Liver (tissue), 8 donors: ENCODE measurements at regions not wholly inside any gene's neighbourhood (a gene's known extent, or its start where the extent isn't known, plus 50 kb on each side); places are given as distances from the start of the nearest gene placed in this dataset.

ENCODE experiments used
- DNase-seq: peaks from one replicate; pipeline ENCODE4 v3.0.0-alpha.2; 2017; ENCODE audit warnings: low spot score
- H3K27ac ChIP-seq, 2 donors: one replicate each; pipeline ENCODE4 v1.7.0; 2013; ENCODE audit warnings: inconsistent platforms in 2 of 2, low read length in 2 of 2, control low read depth in 1 of 2, low read depth in 1 of 2, mild to moderate bottlenecking in 1 of 2
- H3K27me3 ChIP-seq, 4 donors: one replicate each; pipeline versions ENCODE4 v1.6.1 to v1.7.0; 2013; ENCODE audit warnings: low read length in 3 of 4, inconsistent platforms in 1 of 4, mild to moderate bottlenecking in 1 of 4, moderate library complexity in 1 of 4; ENCODE audit not compliant: control insufficient read depth in 4 of 4, insufficient read depth in 4 of 4
- H3K36me3 ChIP-seq, 4 donors: one replicate each; pipeline versions ENCODE4 v1.6.1 to v1.7.0; 2013; ENCODE audit warnings: low read length in 3 of 4, mild to moderate bottlenecking in 3 of 4, low read depth in 1 of 4, moderate library complexity in 1 of 4; ENCODE audit not compliant: control insufficient read depth in 4 of 4, insufficient read depth in 3 of 4
- H3K4me1 ChIP-seq, 4 donors: one replicate each; pipeline versions ENCODE4 v1.6.1 to v1.7.0; 2013; ENCODE audit warnings: low read length in 3 of 4, mild to moderate bottlenecking in 3 of 4, moderate library complexity in 1 of 4; ENCODE audit not compliant: control insufficient read depth in 4 of 4, insufficient read depth in 4 of 4
- H3K4me3 ChIP-seq, 3 donors: one replicate each; pipeline versions ENCODE4 v1.6.1 to v1.7.0; 2013; ENCODE audit warnings: low read length in 3 of 3, control low read depth in 1 of 3, low read depth in 1 of 3, mild to moderate bottlenecking in 1 of 3
- H3K9ac ChIP-seq, 2 donors: one replicate each; pipeline ENCODE4 v1.7.0; 2013; ENCODE audit warnings: low read length in 2 of 2, mild to moderate bottlenecking in 2 of 2, moderate library complexity in 2 of 2, control low read depth in 1 of 2, low read depth in 1 of 2
- H3K9me3 ChIP-seq, 4 donors: one replicate each; pipeline versions ENCODE4 v1.6.1 to v1.7.0; 2013; ENCODE audit warnings: low read length in 3 of 4; ENCODE audit not compliant: control insufficient read depth in 4 of 4
- ATF3 ChIP-seq: IDR thresholded peaks from 2 replicates; pipeline ENCODE4 v1.6.1; 2016; ENCODE audit warnings: antibody characterized with exemption
- CTCF ChIP-seq: fragments of 150-350 bp; IDR thresholded peaks from 2 replicates; pipeline ENCODE4 v1.5.1; 2017; ENCODE audit warnings: improper control_type of control experiment, low read depth, low read length; ENCODE audit not compliant: missing input control
- EGR1 ChIP-seq, 2 donors: IDR thresholded peaks; 2 replicates each; pipeline ENCODE4 v1.6.1; 2016 to 2018; ENCODE audit warnings: antibody characterized with exemption in 2 of 2, low read depth in 2 of 2
- FOXA1 ChIP-seq: IDR thresholded peaks from 2 replicates; pipeline ENCODE4 v1.6.1; 2016; ENCODE audit warnings: antibody characterized with exemption
- GABPA ChIP-seq, 2 donors: IDR thresholded peaks in 1 of 2; conservative IDR thresholded peaks in 1 of 2; 2 replicates each; pipeline ENCODE4 v1.6.1; 2016; ENCODE audit warnings: antibody characterized with exemption in 2 of 2, mild to moderate bottlenecking in 1 of 2, moderate library complexity in 1 of 2
- HNF4A ChIP-seq, 2 donors: conservative IDR thresholded peaks; 2 replicates each; pipeline ENCODE4 v1.6.1; 2016; ENCODE audit warnings: antibody characterized with exemption in 2 of 2, mild to moderate bottlenecking in 2 of 2
- HNF4G ChIP-seq: IDR thresholded peaks from 2 replicates; pipeline ENCODE4 v1.6.1; 2016; ENCODE audit warnings: antibody characterized with exemption
- MAX ChIP-seq: IDR thresholded peaks from 2 replicates; pipeline ENCODE4 v1.6.1; 2016; ENCODE audit warnings: antibody characterized with exemption
- NR2F2 ChIP-seq: IDR thresholded peaks from 2 replicates; pipeline ENCODE4 v1.6.1; 2016; ENCODE audit warnings: antibody characterized with exemption
- RAD21 ChIP-seq, 2 donors: IDR thresholded peaks; 2 replicates each; pipeline ENCODE4 v1.6.1; 2016; ENCODE audit warnings: antibody characterized with exemption in 2 of 2, mild to moderate bottlenecking in 2 of 2
- REST ChIP-seq: IDR thresholded peaks from 2 replicates; pipeline ENCODE4 v1.6.1; 2016; ENCODE audit warnings: antibody characterized with exemption, mild to moderate bottlenecking
- RXRA ChIP-seq, 2 donors: IDR thresholded peaks; 2 replicates each; pipeline ENCODE4 v1.6.1; 2017 to 2018; ENCODE audit warnings: antibody characterized with exemption in 2 of 2, mild to moderate bottlenecking in 1 of 2
- SP1 ChIP-seq: IDR thresholded peaks from 2 replicates; pipeline ENCODE4 v1.6.1; 2018; ENCODE audit warnings: antibody characterized with exemption, mild to moderate bottlenecking
- TAF1 ChIP-seq: conservative IDR thresholded peaks from 2 replicates; pipeline ENCODE4 v1.6.1; 2016; ENCODE audit warnings: antibody characterized with exemption, mild to moderate bottlenecking
- YY1 ChIP-seq: IDR thresholded peaks from 2 replicates; pipeline ENCODE4 v1.6.1; 2016; ENCODE audit warnings: antibody characterized with exemption, mild to moderate bottlenecking
- ZBTB33 ChIP-seq: IDR thresholded peaks from 2 replicates; pipeline ENCODE4 v1.6.1; 2016; ENCODE audit warnings: antibody characterized with exemption
- WGBS: extraction: QIAGEN DNeasy Blood & Tissue Kit; methylation state at CpG from one replicate; pipeline ENCODE4 v1.1.7; 2013; 5-methylcytosine and 5-hydroxymethylcytosine counted together
- donor health status: healthy.
- donor health status: healthy.
- donor health status: healthy.
- donor health status: healthy.
- donor health status: healthy.

GRCh38 chr7:42406358-42406757, 169.3 kb upstream of the GLI3 start:
- no peaks in the 10 kb centered on the region for H3K27me3 ChIP-seq
- H3K36me3 ChIP-seq: no peaks in the 10 kb centered on the region
- 90% methylated on average over 16 of the region's 16 CpGs for WGBS
- H3K9ac ChIP-seq: no peak overlapping the region
- H3K4me3 ChIP-seq: no peak overlapping the region
- no peaks in the 10 kb centered on the region for H3K4me1 ChIP-seq
- no peaks in the 10 kb centered on the region for H3K9me3 ChIP-seq
- H3K27ac ChIP-seq: no peak overlapping the region
- TF ChIP-seq GABPA (IDR thresholded peaks at IDR 0.05 in 1 of 2, conservative IDR thresholded peaks at IDR 0.05 in 1 of 2) (no peak), MAX (no peak), NR2F2 (no peak), EGR1 (IDR thresholded peaks at IDR 0.05; ENCODE audit: low read depth in 2 of 2) (no peak), HNF4G (no peak), FOXA1 (no peak), CTCF (no peak), ATF3 (no peak), ZBTB33 (no peak), TAF1 (no peak), SP1 (no peak), RXRA (IDR thresholded peaks at IDR 0.05) (no peak), REST (no peak), YY1 (no peak), HNF4A (conservative IDR thresholded peaks at IDR 0.05) (no peak), RAD21 (IDR thresholded peaks at IDR 0.05) (no peak)
- DNase-seq: no peak

GRCh38 chr7:42405782-42406181, 168.8 kb upstream of the GLI3 start:
- Histone ChIP-seq H3K4me3 (no peak overlapping the region), H3K27me3 (no peaks in the 10 kb centered on the region), H3K9me3 (no peaks in the 10 kb centered on the region), H3K9ac (no peak overlapping the region), H3K36me3 (no peaks in the 10 kb centered on the region), H3K4me1 (no peaks in the 10 kb centered on the region), H3K27ac (no peak overlapping the region)
- DNase-seq: no peak
- 76% methylated on average over 1 of the region's 1 CpG for WGBS
- no peak for TF ChIP-seq RXRA (IDR thresholded peaks at IDR 0.05)
